Fibroblast of villous mesenchyme (primary cell): ENCODE measurements at regions not wholly inside any gene's neighbourhood (a gene's known extent, or its start where the extent isn't known, plus 50 kb on each side); places are given as distances from the start of the nearest gene placed in this dataset.
A peak's percentile ranks its signal among the peaks of the same experiment; 100 is the strongest.

Experiments
- DNase-seq: peaks from one replicate; pipeline ENCODE4 v3.0.0-alpha.2; 2010; ENCODE audit warnings: low read depth
- H3K4me3 ChIP-seq: 2 replicates; pipeline ENCODE4 v1.5.1; 2011; ENCODE audit warnings: low read depth, mild to moderate bottlenecking, low read length
- TF ChIP-seq, protein P1 (sequence below): IDR thresholded peaks from 2 replicates; pipeline ENCODE4 v1.5.1; 2012; ENCODE audit warnings: low read depth, mild to moderate bottlenecking, low read length; ENCODE audit not compliant: insufficient read depth

DNA sequence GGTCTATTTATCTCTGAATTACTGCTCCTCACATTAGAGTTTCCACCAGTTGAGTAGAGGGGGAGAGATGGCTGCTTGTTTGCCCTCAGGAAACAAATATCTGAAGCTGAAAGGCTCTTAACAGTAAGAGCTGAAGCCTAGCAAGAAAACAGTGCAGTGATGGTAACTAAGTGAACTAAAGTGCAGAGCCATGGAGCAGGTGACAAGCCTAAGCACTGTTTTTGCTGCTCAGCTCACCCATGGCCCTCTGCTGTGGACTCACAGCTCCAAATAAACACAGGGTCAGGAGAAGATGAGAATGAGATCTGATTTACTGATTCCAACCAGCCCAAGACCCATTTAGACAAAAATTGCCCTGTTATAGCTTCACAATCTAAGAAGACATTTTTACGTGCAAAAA, 118.4 kb downstream of the ETAA1 start:
- TF ChIP-seq, protein P1, sequence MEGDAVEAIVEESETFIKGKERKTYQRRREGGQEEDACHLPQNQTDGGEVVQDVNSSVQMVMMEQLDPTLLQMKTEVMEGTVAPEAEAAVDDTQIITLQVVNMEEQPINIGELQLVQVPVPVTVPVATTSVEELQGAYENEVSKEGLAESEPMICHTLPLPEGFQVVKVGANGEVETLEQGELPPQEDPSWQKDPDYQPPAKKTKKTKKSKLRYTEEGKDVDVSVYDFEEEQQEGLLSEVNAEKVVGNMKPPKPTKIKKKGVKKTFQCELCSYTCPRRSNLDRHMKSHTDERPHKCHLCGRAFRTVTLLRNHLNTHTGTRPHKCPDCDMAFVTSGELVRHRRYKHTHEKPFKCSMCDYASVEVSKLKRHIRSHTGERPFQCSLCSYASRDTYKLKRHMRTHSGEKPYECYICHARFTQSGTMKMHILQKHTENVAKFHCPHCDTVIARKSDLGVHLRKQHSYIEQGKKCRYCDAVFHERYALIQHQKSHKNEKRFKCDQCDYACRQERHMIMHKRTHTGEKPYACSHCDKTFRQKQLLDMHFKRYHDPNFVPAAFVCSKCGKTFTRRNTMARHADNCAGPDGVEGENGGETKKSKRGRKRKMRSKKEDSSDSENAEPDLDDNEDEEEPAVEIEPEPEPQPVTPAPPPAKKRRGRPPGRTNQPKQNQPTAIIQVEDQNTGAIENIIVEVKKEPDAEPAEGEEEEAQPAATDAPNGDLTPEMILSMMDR: no peak
- H3K4me3 ChIP-seq: no peak overlapping the region
- DNase-seq: no peak

DNA sequence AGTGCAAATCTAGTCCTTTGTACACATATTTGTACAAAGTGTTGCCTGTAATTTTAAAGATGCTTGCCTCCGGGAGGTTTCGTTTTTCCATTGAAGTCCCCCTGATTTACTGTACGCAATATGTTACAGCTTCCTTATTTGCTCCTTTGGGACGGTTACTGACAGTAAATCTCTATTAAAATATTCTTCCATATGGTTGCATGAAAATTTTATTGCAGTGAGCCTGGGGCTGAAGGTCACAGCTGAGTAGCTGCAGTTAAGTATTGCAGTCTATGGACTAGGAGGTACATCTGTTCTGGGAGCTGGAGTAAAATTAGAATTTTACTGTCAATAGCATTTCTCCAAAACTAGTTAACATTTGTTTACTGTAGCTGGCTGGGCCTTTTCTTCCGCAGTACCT, 119.2 kb downstream of the ETAA1 start:
- H3K4me3 ChIP-seq: no peak overlapping the region
- TF ChIP-seq, protein P1: no peak
- DNase-seq: peak; percentile 69

GRCh38 chr2:67516899-67517530, 119.9 kb downstream of the ETAA1 start:
- peak; percentile 96 for DNase-seq
- no peak overlapping the region for H3K4me3 ChIP-seq
- TF ChIP-seq, protein P1: no peak

DNA sequence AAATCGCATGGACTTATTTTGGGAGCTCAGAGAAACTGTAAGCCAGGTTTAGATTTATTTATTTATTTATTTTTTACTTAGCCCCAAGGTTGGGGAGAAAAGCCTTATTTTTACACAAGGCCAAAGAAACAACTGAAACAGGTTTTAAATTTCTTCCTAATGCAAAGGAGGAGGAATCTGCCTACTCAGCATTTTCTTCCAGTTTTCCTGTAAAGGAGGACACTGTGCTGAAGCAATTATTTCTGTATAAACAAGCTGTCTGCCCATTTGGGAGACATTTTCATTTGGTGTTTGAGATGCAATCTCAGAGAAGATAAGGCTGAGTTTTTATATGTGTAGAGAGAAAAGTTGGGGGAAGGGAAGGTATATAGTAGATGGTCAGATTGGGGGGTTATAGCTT, 125.0 kb downstream of the ETAA1 start:
- peak; percentile 61 for DNase-seq
- TF ChIP-seq, protein P1: no peak
- no peak overlapping the region for H3K4me3 ChIP-seq

GRCh38 chr2:67524213-67524612, 127.1 kb downstream of the ETAA1 start:
- H3K4me3 ChIP-seq: no peak overlapping the region
- TF ChIP-seq, protein P1: no peak

DNA sequence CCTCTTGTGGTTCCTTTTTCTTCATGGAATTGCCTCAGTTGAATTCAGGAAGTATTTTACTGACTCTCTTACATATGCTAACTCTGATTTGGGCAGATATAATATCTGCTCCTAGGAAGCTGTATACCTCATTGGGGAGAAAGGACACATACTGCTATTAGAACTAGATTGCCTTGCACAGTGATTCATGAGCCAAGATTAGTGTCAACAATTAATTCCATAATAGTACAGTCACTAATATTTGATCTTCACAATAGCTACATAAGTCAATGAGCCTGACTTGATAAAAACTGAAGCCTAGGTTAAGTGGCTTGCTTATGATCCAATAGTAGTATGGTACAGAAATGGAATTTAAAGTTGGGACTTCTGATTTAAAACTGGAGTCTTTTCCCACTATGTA, 127.6 kb downstream of the ETAA1 start:
- DNase-seq: no peak
- H3K4me3 ChIP-seq: no peak overlapping the region
- TF ChIP-seq, protein P1: no peak

More at GRCh38 chr2:67524213-67524612, 127.1 kb downstream of the ETAA1 start:
- DNase-seq: peak; percentile 74

GRCh38 chr2:67526283-67526682, 129.2 kb downstream of the ETAA1 start:
- peak; percentile 97 for DNase-seq
- TF ChIP-seq, protein P1: no peak
- no peak overlapping the region for H3K4me3 ChIP-seq
